ENCODE measurements at regions not wholly inside any gene's neighbourhood (a gene's known extent, or its start where the extent isn't known, plus 50 kb on each side); places are given as distances from the start of the nearest gene placed in this dataset.

GRCh38 chr2:43161650-43162510 is 64.5 kb downstream of the ZFP36L2 start:
- H3K27ac ChIP-seq (ENCODE audit: insufficient read depth, low read depth, low read length, poor library complexity, severe bottlenecking) = no peak overlapping the region
- peaks cover 14% of the 10 kb centered on the region for H3K4me1 ChIP-seq (ENCODE audit: control insufficient read depth, insufficient read depth, low read length)
- no peaks in the 10 kb centered on the region for H3K27me3 ChIP-seq (ENCODE audit: control insufficient read depth, insufficient read depth, low read length, poor library complexity, severe bottlenecking)
- no peaks in the 10 kb centered on the region for H3K36me3 ChIP-seq (ENCODE audit: control insufficient read depth, insufficient read depth, low read length)
- H3K4me3 ChIP-seq (ENCODE audit: insufficient read depth, low read depth, low read length) = no peak overlapping the region
- 92 to 95% methylated on average over 15 of the region's 15 CpGs for WGBS, 2 experiments
- no peaks in the 10 kb centered on the region for H3K9me3 ChIP-seq (ENCODE audit: control insufficient read depth, low read length)

- Histone ChIP-seq H3K27ac (ENCODE audit: insufficient read depth, low read depth, low read length, poor library complexity, severe bottlenecking) (no peak overlapping the region), H3K9me3 (ENCODE audit: control insufficient read depth, low read length) (no peaks in the 10 kb centered on the region), H3K27me3 (ENCODE audit: control insufficient read depth, insufficient read depth, low read length, poor library complexity, severe bottlenecking) (no peaks in the 10 kb centered on the region), H3K4me3 (ENCODE audit: insufficient read depth, low read depth, low read length) (no peak overlapping the region), H3K4me1 (ENCODE audit: control insufficient read depth, insufficient read depth, low read length) (peaks cover 14% of the 10 kb centered on the region), H3K36me3 (ENCODE audit: control insufficient read depth, insufficient read depth, low read length) (no peaks in the 10 kb centered on the region)
- WGBS, 2 experiments = 89% methylated on average over 5 of the region's 5 CpGs
Observed at GRCh38 chr2:43160778-43161177, 65.6 kb downstream of the ZFP36L2 start.

GRCh38 chr2:43159797-43160196 is 66.6 kb downstream of the ZFP36L2 start:
- Histone ChIP-seq H3K9me3 (ENCODE audit: control insufficient read depth, low read length) (no peaks in the 10 kb centered on the region), H3K27ac (ENCODE audit: insufficient read depth, low read depth, low read length, poor library complexity, severe bottlenecking) (no peak overlapping the region), H3K36me3 (ENCODE audit: control insufficient read depth, insufficient read depth, low read length) (no peaks in the 10 kb centered on the region), H3K27me3 (ENCODE audit: control insufficient read depth, insufficient read depth, low read length, poor library complexity, severe bottlenecking) (no peaks in the 10 kb centered on the region), H3K4me3 (ENCODE audit: insufficient read depth, low read depth, low read length) (no peak overlapping the region), H3K4me1 (ENCODE audit: control insufficient read depth, insufficient read depth, low read length) (peaks cover 14% of the 10 kb centered on the region)
- WGBS, 2 experiments = 84 to 88% methylated on average over 7 of the region's 7 CpGs

GRCh38 chr2:43158259-43158880 is 68.0 kb downstream of the ZFP36L2 start:
- Histone ChIP-seq H3K36me3 (ENCODE audit: control insufficient read depth, insufficient read depth, low read length) (no peaks in the 10 kb centered on the region), H3K27ac (ENCODE audit: insufficient read depth, low read depth, low read length, poor library complexity, severe bottlenecking) (no peak overlapping the region), H3K4me3 (ENCODE audit: insufficient read depth, low read depth, low read length) (no peak overlapping the region), H3K9me3 (ENCODE audit: control insufficient read depth, low read length) (no peaks in the 10 kb centered on the region), H3K4me1 (ENCODE audit: control insufficient read depth, insufficient read depth, low read length) (peaks cover 14% of the 10 kb centered on the region), H3K27me3 (ENCODE audit: control insufficient read depth, insufficient read depth, low read length, poor library complexity, severe bottlenecking) (no peaks in the 10 kb centered on the region)
- 67 to 69% methylated on average over 11 of the region's 11 CpGs for WGBS, 2 experiments

GRCh38 chr2:43157506-43158246 is 68.7 kb downstream of the ZFP36L2 start:
- WGBS, 2 experiments = 90 to 93% methylated on average over 14 of the region's 14 CpGs
- Histone ChIP-seq H3K9me3 (ENCODE audit: control insufficient read depth, low read length) (no peaks in the 10 kb centered on the region), H3K27ac (ENCODE audit: insufficient read depth, low read depth, low read length, poor library complexity, severe bottlenecking) (no peak overlapping the region), H3K4me3 (ENCODE audit: insufficient read depth, low read depth, low read length) (no peak overlapping the region), H3K36me3 (ENCODE audit: control insufficient read depth, insufficient read depth, low read length) (no peaks in the 10 kb centered on the region), H3K4me1 (ENCODE audit: control insufficient read depth, insufficient read depth, low read length) (peaks cover 14% of the 10 kb centered on the region), H3K27me3 (ENCODE audit: control insufficient read depth, insufficient read depth, low read length, poor library complexity, severe bottlenecking) (no peaks in the 10 kb centered on the region)

GRCh38 chr2:43155851-43156411 is 70.5 kb downstream of the ZFP36L2 start:
- H3K4me3 ChIP-seq (ENCODE audit: insufficient read depth, low read depth, low read length) = no peak overlapping the region

GRCh38 chr2:43154685-43155084 is 71.7 kb downstream of the ZFP36L2 start:
- Histone ChIP-seq H3K27ac (ENCODE audit: insufficient read depth, low read depth, low read length, poor library complexity, severe bottlenecking) (no peak overlapping the region), H3K36me3 (ENCODE audit: control insufficient read depth, insufficient read depth, low read length) (no peaks in the 10 kb centered on the region), H3K9me3 (ENCODE audit: control insufficient read depth, low read length) (no peaks in the 10 kb centered on the region), H3K4me3 (ENCODE audit: insufficient read depth, low read depth, low read length) (no peak overlapping the region), H3K4me1 (ENCODE audit: control insufficient read depth, insufficient read depth, low read length) (peaks cover 14% of the 10 kb centered on the region), H3K27me3 (ENCODE audit: control insufficient read depth, insufficient read depth, low read length, poor library complexity, severe bottlenecking) (no peaks in the 10 kb centered on the region)
- 91 to 93% methylated on average over 5 of the region's 5 CpGs for WGBS, 2 experiments

More at GRCh38 chr2:43155851-43156411, 70.5 kb downstream of the ZFP36L2 start:
- H3K27me3 ChIP-seq (ENCODE audit: control insufficient read depth, insufficient read depth, low read length, poor library complexity, severe bottlenecking) = no peaks in the 10 kb centered on the region
- 93 to 95% methylated on average over 13 of the region's 13 CpGs for WGBS, 2 experiments
- H3K36me3 ChIP-seq (ENCODE audit: control insufficient read depth, insufficient read depth, low read length) = no peaks in the 10 kb centered on the region
- no peak overlapping the region for H3K27ac ChIP-seq (ENCODE audit: insufficient read depth, low read depth, low read length, poor library complexity, severe bottlenecking)
- H3K9me3 ChIP-seq (ENCODE audit: control insufficient read depth, low read length) = no peaks in the 10 kb centered on the region
- H3K4me1 ChIP-seq (ENCODE audit: control insufficient read depth, insufficient read depth, low read length) = peaks cover 14% of the 10 kb centered on the region

GRCh38 chr2:43152741-43153647 is 73.4 kb downstream of the ZFP36L2 start:
- Histone ChIP-seq H3K36me3 (ENCODE audit: control insufficient read depth, insufficient read depth, low read length) (no peaks in the 10 kb centered on the region), H3K27ac (ENCODE audit: insufficient read depth, low read depth, low read length, poor library complexity, severe bottlenecking) (no peak overlapping the region), H3K4me1 (ENCODE audit: control insufficient read depth, insufficient read depth, low read length) (peaks cover 6% of the 10 kb centered on the region), H3K4me3 (ENCODE audit: insufficient read depth, low read depth, low read length) (no peak overlapping the region), H3K9me3 (ENCODE audit: control insufficient read depth, low read length) (no peaks in the 10 kb centered on the region), H3K27me3 (ENCODE audit: control insufficient read depth, insufficient read depth, low read length, poor library complexity, severe bottlenecking) (no peaks in the 10 kb centered on the region)
- 91 to 92% methylated on average over 11 of the region's 11 CpGs for WGBS, 2 experiments

GRCh38 chr2:43152186-43152585 is 74.2 kb downstream of the ZFP36L2 start:
- Histone ChIP-seq H3K36me3 (ENCODE audit: control insufficient read depth, insufficient read depth, low read length) (no peaks in the 10 kb centered on the region), H3K27ac (ENCODE audit: insufficient read depth, low read depth, low read length, poor library complexity, severe bottlenecking) (no peak overlapping the region), H3K9me3 (ENCODE audit: control insufficient read depth, low read length) (no peaks in the 10 kb centered on the region), H3K4me1 (ENCODE audit: control insufficient read depth, insufficient read depth, low read length) (no peaks in the 10 kb centered on the region), H3K4me3 (ENCODE audit: insufficient read depth, low read depth, low read length) (no peak overlapping the region), H3K27me3 (ENCODE audit: control insufficient read depth, insufficient read depth, low read length, poor library complexity, severe bottlenecking) (no peaks in the 10 kb centered on the region)
- 78 to 81% methylated on average over 8 of the region's 8 CpGs for WGBS, 2 experiments
